Astrocyte of the spinal cord (primary cell): ENCODE measurements at regions not wholly inside any gene's neighbourhood (a gene's known extent, or its start where the extent isn't known, plus 50 kb on each side); places are given as distances from the start of the nearest gene placed in this dataset.

Experiments
- DNase-seq: peaks from one replicate; pipeline ENCODE4 v3.0.0; 2011; ENCODE audit warnings: low read depth, low spot score
- H3K4me3 ChIP-seq: 2 replicates; pipeline ENCODE4 v1.5.1; 2011; ENCODE audit warnings: low read depth, mild to moderate bottlenecking, low read length, moderate library complexity
- in situ Hi-C: cut with HindIII; loops from 2 replicates; pipeline ENCODE4 v1.10.0; 2017; ENCODE audit warnings: low sequenced_read_pairs
- TF ChIP-seq, protein P1 (sequence below): IDR thresholded peaks from 2 replicates; pipeline ENCODE4 v1.5.1; 2012; ENCODE audit warnings: low read depth, mild to moderate bottlenecking, low read length, inconsistent platforms

DNA sequence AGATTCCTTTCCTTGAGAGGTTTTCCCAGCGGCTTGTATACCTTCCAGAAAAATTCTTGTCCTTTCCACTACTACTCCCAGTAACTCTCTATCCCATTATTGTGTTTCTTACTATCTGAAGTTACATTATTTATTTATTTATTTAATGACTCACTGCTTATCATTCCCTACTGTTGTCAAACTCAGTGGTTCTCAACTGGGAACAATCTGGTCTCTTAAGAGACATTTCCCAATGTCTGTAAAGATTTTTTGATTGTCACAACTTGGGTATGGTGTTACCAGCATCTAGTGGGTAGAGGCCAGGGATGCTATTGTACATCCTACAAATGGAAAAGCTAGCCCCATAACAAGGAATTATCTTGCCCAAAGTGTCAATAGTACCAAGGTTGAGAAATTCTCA, 771.5 kb upstream of the ADGRL2 start:
- in situ Hi-C loops, result no loop called here
- DNase-seq, result no peak
- H3K4me3 ChIP-seq, result no peak overlapping the region
- TF ChIP-seq, protein P1, sequence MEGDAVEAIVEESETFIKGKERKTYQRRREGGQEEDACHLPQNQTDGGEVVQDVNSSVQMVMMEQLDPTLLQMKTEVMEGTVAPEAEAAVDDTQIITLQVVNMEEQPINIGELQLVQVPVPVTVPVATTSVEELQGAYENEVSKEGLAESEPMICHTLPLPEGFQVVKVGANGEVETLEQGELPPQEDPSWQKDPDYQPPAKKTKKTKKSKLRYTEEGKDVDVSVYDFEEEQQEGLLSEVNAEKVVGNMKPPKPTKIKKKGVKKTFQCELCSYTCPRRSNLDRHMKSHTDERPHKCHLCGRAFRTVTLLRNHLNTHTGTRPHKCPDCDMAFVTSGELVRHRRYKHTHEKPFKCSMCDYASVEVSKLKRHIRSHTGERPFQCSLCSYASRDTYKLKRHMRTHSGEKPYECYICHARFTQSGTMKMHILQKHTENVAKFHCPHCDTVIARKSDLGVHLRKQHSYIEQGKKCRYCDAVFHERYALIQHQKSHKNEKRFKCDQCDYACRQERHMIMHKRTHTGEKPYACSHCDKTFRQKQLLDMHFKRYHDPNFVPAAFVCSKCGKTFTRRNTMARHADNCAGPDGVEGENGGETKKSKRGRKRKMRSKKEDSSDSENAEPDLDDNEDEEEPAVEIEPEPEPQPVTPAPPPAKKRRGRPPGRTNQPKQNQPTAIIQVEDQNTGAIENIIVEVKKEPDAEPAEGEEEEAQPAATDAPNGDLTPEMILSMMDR, result no peak

DNA sequence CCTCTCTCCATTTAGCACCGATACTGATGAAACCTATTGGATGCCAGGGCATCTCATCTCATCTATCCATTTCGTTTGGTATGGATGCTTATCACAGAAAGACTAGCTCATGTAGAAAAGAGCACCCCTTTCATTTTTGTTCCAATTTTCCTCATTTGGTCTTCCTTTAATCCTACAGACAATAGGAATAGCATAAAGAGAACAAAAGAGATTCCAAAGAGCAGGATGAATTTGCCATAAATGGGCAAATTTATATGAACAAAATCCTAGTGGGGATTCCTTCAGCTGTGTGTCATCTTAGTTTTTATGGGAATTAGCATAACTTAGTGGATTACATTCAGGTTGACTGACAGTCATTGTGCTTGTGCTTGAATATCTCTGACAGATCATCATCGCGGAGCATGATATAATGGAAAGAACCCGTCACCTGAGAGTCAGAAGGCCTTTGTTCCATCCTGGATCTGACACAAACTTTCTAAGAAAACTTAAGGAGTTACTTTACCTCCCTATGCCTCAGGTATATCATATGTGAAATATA, 777.5 kb upstream of the ADGRL2 start:
- DNase-seq, result no peak
- in situ Hi-C loops, result no loop called here
- TF ChIP-seq, protein P1, result no peak
- H3K4me3 ChIP-seq, result no peak overlapping the region

DNA sequence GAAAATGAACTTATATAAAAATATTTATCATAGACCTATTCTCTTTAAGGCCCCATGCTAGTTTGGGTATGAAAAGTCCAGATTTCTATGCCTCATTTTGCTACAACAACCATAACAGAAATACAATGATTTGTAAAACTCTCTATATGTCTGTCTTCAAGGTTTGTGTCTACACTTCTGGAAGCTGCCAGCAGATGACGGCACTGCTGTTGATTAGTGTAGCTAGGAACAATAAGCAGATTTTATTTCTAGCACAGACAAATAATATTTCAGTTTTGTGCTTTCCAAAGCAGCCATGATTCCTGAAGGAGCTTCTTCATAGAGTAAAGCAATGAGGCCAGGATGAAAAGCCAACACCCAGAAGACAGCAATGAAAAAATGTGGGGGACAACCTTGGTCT, 779.6 kb upstream of the ADGRL2 start:
- no peak for DNase-seq

DNA sequence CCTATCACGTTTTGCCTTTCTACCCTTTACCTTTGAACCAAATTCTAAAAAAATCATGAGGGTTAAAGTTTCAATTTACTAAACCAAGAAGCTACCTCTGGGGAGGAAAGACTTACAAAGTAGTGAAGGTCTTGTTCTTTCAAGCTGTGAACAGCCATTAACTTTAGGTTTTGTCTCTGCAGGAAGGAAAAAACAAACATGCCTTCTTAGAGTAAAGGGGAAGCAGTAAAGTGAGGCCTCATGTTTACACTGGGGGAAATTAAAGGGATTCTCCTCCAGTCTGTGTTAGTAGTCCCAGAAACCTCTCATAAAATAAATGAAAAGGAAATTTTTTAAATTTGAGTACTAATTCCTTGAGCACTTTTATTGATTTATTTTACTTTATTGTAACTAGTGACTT, 780.2 kb upstream of the ADGRL2 start:
- in situ Hi-C loops, result no loop called here
- no peak overlapping the region for H3K4me3 ChIP-seq
- TF ChIP-seq, protein P1, result no peak

More for the DNA sequence above, 779.6 kb upstream of the ADGRL2 start:
- TF ChIP-seq, protein P1, result peak; percentile 6
- in situ Hi-C loops, result no loop called here
- H3K4me3 ChIP-seq, result no peak overlapping the region

DNA sequence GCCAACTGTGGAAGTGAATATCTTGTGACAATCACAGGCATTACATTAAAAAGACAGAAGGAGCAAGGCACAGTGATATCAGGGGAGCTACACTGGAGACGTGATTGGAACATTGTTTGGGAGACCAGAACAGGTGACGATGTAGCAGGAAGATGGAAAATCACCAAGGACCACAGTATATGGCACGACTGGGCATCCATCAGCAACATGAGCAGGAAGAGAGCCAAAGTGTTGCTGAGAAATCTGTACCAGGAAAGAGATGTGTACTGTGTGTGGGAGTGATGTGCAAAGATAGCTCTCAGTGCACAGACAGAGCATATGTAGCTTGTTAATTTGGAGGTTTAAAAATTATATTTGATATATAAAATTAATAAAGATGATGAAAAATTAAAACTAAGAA, 790.6 kb upstream of the ADGRL2 start:
- in situ Hi-C loops, result no loop called here
- no peak overlapping the region for H3K4me3 ChIP-seq
- DNase-seq, result no peak
- TF ChIP-seq, protein P1, result no peak

More for the DNA sequence above, 780.2 kb upstream of the ADGRL2 start:
- no peak for DNase-seq

DNA sequence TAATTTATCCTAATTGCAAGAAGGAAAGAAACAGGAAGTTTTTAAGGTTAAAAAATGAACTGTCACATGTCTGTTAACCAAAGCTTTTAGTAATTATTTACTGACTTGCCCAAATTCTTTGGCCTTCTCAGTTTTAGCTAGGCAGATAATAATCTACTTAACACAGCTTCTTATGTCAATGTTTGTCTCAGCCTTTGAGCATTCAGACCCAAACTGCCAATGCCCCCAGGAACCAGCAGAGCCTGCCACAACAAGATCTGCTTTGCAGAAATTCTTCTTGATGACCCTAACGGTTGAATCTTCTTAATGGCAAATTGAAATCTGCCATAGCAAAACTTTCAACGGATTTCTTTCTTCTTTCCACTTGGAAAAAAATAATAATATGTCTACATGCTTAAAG, 792.4 kb upstream of the ADGRL2 start:
- TF ChIP-seq, protein P1, result no peak
- H3K4me3 ChIP-seq, result no peak overlapping the region
- in situ Hi-C loops, result no loop called here
- no peak for DNase-seq

DNA sequence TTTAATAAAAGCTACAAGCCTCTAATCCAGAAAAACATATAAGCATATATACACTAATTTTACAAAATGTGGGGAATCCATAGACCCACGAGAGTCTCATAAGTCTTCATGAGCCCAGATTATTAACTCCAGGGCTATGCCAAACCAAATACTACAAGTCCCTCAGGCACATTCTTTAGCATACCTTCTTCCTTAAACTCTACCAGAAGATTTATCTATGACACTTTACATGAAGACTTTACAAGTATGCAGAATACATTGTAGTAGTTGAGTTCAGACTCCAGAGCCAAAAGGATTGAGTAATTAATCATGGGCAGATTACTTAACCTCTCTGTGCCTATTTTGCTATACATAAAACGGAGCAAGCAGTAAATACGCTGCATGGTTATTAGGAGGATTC, 793.7 kb upstream of the ADGRL2 start:
- no peak overlapping the region for H3K4me3 ChIP-seq
- in situ Hi-C loops, result no loop called here
- DNase-seq, result no peak
- TF ChIP-seq, protein P1, result no peak
